HT1080 (cell line): ENCODE measurements at regions not wholly inside any gene's neighbourhood (a gene's known extent, or its start where the extent isn't known, plus 50 kb on each side); places are given as distances from the start of the nearest gene placed in this dataset.
"Not testable (repeated sequence)": the region's sequence is repeated elsewhere in the genome, so short reads cannot be mapped to it uniquely, and the experiment has no call there.

ENCODE experiments used
- DNase-seq: peaks from one replicate; pipeline ENCODE4 v3.0.0-alpha.2; 2015; ENCODE audit warnings: low read depth

DNA sequence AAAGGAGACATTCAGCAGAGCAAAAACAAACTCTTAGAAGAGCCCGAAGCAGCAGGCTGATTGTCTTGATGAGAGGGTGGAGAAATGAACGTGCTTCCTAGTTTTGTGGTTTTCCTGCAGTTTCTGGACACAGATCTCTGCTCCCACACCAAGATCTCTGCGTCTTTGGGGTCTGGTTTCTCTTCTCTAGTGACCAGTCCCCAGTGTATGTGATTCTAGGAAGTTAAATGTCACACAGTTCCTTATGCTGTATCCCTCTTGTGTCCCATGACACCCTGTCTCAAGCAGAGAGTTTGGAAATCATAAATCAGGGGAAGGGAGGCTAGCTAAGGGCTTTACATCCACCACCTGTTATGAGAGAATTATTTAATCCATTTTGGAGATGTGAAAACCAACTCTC lies 55.4 kb upstream of the KLF14 start:
- no peak for DNase-seq

DNA sequence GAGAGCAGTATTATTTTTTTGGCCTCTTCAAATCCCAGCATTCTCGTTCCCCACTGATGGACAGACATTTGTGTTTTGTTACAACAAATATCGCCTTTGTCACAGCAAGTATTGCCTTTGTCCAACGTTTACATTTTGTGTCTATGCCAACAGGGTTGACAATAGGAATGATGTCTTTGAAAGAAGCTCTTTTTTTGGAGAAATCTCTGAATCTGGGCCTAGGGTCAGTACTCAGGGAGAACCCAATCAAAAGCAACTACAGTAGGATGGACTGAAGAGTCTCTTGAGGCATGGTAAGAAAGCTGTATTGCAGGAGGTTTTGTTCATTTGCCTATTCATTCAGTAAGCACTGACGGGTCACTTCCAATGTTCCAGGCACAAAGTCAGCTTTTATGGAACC lies 57.7 kb upstream of the KLF14 start:
- DNase-seq = no peak

DNA sequence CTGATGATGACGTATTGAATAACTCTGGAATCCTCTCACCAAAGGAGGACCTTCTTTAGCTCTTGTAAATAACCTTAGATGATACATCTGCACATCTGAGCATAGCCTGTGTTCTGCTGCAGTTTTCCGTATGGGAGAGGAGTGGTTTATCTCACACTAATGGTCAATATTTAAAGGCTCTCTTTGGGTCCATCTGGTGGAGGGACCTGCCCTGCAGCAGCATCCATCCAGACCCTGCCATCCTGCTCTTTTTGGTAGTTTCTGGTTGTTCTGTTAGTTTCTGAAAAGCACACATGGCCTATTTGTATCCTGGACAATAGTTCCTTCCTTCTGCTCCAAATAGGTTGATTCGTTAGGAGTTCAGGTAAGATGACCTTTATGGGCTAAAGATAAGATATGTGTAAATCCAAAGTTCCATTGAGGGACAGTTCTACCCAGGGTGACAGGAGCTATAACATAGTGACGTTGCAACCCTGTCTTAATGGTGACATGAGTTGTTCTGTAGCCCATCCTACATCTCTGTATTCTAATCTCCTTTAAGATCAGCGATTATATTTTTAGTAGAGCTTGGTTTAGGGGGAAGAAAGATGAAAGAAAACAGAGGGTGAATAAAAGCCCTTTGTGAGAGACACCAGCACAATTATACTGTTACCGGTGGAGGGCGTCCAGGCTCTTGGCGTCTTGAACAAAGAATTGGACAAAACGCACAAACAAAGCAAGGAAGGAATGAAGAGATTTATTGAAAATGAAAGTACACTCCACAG lies 60.0 kb upstream of the KLF14 start:
- peak; percentile 61 for DNase-seq

DNA sequence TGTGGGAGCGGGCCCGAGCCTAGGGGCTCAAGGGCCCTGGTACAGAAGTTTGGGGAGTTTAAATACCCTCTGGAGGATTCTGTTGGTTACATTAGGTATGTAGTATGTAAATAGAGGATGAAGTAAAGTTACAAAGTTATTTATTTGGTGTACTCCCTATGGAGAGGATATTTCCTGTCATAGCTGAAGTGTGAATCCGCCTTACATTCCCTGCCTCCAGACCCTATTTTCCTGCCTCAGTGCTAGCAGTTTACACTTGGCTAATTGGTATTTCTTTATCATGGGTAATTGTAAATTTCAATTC lies 60.6 kb upstream of the KLF14 start:
- no peak for DNase-seq

DNA sequence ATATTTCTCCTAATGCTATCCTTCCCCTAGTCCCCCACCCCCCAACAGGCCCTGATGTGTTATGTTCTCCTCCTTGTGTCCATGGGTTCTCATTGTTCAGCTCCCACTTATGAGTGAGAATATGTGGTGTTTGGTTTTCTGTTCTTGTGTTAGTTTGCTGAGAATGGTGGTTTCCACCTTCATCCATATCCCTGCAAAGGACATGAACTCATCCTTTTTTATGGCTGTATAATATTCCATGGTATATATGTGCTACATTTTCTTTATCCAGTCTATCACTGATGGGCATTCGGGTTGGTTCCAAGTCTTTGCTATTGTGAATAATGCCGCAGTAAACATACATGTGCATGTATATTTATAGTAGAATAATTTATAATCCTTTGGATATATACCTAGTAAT lies 62.4 kb upstream of the KLF14 start:
- DNase-seq = not testable (repeated sequence)

DNA sequence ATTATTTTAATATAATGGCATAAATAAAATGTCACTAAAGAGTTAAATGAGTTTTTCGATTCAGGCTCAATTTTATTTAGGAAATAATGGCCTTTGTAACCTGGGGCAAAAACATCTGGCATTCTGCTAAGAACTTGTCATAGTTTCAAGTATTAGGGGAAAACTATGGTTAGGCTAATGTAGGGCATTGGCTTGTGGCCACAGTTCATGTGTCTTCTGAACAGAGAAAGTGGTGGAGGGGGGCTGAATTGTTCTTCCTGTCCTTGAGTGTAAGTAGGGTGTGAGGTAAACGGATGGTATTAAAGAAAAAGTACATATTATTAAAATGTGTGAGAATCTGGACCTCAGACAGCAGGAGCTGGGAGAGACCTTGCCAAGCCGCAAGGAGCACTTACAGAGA lies 69.1 kb upstream of the KLF14 start:
- no peak for DNase-seq

DNA sequence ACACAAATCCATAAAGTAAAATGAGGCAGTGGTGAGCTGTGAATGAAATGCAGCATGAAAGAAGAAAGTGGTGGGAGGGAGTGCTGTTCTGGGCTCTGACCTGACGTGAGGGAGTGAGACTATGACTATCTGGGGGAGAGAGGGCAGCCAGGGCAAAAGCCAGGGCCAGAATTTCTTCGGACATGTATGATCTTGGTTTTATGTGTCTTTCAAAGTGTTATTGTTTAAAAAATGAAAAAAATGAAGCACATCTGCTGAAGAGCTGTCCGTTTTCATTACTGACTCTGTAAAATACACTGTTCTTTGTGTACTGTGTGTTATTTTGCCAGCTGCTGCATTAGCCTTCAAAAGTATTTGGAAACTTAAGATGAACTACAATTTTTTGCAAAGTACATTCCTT lies 70.2 kb upstream of the KLF14 start:
- DNase-seq = no peak

DNA sequence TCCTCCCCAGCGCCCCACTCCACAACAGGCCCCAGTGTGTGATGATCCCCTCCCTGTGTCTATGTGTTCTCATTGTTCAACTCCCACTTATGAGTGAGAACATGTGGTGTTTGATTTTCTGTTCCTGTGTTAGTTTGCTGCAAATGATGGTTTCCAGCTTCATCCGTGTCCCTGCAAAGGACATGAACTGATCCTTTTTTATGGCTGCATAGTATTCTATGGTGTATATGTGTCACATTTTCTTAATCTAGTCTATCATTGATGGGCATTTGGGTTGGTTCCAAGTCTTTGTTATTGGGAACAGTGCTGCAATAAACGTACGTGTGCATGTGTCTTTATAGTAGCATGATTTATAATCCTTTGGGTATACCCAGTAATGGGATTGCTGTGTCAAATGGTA lies 78.8 kb upstream of the KLF14 start:
- DNase-seq = not testable (repeated sequence)

DNA sequence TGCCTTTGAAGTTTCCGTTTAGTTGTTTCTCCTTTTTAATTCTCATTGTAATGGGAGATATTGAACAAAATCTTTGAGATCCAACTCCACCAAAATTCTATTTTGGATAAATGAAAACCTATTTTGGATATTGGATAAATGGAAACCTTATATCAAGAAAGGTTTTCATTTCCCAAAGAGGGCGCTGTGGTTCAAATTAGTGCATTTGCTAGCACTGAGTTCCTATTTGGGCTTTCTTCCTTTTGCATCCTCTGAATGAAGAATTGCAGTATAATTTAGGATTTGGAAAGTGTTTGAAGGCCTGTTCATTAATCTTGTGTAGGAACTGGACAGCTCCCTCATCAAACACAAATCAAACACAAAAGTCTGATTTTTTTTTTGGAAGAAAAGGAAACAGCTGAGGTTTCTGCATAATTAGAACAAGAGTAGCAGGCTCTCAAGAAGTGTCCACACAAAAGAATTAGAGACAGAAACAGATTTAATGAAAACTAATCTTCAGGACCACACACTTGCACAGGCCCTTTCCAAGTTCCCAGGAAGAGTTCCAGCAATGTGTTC lies 80.8 kb upstream of the KLF14 start:
- DNase-seq = no peak

DNA sequence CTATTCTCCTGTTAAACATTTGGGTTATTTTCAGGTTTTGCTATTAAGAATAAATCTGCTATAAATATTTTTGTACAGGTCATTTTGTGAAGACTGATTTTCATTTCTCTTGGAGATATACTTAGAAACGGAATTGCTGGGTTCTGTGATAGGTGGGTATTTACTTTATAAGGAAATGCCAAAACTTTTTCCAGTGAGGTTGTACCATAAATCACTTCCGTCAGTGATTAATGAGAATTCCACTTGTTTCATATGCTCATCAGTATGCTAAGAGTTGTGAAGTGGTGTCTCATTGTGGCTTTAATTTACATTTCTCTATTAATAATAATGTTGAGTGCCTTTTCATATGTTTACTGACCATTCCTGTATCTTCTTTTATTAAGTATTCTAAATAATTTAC lies 84.0 kb upstream of the KLF14 start:
- DNase-seq = no peak

DNA sequence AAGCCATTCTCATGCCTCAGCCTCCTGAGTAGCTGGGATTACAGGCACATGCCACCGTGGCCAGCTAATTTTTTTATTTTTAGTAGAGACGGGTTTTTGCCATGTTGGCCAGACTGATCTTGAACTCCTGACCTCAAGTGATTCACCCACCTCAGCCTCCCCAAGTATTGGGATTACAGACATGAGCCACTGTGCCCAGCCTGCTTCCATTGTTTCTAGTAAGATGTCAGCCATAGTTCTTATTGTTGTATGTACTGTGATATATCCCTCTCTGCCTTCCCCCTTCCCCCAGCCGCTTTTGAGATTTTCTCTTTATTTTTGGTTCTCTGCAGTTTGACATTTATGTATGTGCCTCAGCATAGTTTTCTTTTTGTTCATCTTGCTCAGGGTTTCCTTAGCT lies 87.9 kb upstream of the KLF14 start:
- DNase-seq = peak; percentile 45

DNA sequence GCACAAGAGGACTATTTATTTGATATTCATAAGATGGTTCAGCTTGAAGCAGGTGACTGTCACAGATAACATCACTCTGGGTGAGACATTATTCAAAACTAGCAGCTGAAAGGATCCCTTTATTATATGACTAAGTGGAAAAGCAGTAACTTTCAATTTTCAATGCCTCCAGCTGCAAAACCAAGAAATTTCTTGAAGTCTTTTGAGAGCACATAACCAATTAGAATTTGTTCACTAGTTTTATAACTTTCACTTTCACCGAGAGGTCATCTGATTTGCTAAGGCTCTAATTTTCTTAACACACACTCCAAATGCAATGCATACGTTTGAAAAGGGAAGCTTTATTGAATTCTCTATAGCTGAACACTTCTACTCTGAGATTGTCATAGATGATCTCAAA lies 88.6 kb upstream of the KLF14 start:
- no peak for DNase-seq

DNA sequence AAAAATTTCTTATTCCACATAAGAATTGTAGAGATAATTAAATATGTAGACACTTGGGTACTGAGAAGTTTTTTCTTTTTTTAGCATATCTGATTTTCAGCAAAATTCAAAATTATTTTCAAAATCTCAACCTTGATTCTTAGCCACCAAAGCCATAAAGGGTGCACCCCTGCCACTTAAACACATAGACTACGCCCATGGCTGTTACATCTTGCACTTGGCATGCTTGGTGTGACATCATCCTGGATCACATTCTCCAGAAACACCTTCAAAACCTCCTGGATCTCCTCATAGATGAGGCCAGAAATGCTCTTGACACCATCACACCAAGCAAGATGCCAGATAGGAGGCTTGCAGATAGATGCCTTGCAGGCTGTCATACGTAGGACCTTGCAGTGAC lies 89.1 kb upstream of the KLF14 start:
- DNase-seq = no peak

DNA sequence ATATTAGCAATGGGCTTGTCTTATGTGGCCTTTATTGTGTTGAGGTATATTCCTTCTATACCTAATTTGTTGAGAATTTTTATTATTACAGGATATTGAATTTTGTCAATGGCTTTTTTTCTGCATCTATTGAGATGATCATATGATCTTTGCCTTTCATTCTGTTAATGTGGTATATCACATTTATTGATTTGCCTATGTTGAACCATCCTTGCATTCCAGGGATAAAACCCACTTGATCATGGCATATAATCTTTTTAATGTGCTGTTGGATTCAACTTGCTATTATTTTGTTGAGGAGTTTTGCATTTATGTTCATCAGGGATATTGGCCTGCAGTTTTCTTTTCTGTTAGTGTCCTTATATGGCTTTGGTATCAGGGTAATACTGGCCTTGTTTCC lies 91.8 kb upstream of the KLF14 start:
- DNase-seq = no peak

DNA sequence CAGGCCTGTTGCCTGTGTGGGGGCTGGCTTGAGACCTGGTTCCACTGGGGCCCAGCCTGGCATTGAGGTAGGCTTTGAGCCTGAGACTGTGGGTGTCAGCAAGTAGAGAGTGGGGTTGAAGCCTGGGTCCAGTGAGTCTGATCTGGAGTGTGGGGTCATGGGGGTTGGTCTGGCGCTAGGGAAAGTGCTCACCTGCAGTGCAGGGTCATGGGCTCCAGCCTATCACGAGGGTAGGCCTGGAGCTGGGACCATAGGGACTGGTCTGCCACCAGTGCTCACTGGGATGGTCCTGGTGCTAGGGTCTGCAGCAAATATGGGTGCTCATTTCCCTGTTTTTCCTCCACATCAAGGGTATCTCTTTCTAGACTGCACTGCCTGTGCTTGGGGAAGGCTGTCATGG lies 95.4 kb upstream of the KLF14 start:
- no peak for DNase-seq

DNA sequence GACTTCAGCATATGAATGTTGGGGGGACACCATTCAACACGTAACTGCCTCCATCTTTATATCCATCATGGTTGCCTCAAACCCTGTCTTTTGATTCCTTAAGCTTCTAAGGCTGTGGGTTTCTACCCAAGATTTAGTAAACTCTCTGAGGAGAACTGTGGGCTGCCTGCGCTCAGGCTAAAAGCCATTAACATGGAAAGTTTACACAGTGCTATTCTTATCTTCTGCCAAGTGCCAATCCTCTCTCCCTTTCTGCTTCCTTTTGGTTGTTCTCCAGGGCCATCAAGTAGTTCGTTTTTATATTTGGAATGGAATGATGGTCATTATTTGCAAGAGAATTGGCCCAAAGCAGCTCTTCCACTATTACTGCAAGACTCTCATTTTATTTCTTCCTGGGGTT lies 97.3 kb upstream of the KLF14 start:
- no peak for DNase-seq

DNA sequence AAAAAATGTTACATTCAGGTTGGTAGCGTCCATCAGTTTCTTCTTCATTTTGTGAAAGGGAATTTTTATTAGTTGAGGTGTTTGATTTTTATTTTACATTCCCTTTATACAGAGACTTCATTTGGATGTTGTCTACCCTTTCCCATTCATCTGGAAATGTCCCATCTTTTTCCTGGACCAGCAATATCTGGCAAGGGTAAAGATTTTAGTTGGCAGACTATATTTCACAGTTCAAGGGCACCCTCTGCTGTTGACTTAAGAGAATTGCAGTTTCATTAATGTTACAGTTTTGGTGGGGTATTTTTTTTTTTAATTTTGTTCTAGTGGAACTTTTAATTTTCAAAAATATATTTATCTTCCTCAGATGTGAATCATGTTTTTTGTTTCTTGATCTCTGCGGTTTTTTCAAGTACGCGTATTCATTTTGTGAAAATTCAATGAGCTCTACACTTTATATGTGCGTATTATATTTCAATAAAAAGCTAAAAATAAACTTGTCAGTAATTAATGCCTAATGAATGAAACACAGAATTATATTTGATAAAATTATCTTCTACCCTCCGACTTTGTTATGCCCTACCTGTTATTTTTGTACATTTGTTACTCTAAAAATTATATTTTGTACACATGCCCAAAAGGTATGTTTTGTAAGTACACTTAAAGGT lies 97.9 kb upstream of the KLF14 start:
- no peak for DNase-seq

DNA sequence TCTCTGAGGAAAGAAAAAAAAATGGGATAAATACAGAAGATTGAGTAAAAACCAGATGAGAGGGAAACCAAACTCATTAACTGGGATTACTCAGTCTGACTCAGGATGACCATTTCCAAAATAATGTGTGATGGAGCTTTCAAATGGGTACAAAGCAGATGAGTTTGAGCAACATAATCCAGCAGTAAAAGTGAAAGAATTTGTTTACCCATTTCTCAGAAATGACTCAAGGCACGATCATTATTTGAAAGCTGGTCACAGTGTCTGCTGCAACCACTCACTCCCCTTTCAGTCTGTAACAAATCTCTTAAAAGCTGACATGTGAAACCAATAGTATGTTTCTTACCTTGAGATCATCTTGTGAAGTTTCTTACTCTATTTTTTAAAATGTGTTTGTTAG lies 104.7 kb upstream of the KLF14 start:
- peak; percentile 98 for DNase-seq

DNA sequence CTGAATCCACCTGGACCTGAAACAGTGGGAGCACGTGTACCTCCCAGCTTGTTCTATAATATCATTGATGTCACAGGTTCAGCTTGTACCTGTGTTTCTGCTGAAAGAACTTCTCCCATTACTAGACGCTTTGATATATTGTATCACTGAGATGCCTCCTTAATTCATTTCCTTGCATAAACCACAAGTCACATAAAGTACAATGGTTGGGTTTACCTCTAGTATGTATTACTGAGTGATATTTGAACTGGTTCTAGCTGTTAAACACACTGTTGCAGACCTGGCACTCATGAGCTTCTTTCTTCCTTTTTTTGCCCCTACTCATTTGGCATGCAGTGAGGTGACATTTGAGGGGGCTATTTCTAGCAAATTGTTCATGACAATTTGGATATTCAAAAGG lies 106.6 kb upstream of the KLF14 start:
- DNase-seq = no peak

DNA sequence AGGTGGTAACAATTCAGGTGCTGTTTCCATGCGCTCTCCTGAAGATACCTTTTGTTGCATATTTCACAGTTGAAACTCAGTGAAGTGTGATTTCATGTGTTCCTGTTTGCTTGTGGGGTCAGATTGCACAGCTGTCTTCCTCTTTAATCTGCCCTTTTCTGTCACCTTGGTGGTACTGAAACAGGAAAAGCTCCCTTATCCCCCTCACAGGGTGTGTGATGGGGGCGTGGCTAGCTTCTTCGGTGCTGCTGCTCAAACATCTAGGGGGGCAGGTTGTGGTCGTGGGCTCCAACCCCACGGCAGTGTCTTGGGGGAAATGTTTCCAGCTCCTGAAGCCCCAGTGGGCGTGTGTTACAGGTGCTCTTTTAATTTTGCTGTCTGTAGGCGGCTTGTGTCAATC lies 107.4 kb upstream of the KLF14 start:
- DNase-seq = no peak

DNA sequence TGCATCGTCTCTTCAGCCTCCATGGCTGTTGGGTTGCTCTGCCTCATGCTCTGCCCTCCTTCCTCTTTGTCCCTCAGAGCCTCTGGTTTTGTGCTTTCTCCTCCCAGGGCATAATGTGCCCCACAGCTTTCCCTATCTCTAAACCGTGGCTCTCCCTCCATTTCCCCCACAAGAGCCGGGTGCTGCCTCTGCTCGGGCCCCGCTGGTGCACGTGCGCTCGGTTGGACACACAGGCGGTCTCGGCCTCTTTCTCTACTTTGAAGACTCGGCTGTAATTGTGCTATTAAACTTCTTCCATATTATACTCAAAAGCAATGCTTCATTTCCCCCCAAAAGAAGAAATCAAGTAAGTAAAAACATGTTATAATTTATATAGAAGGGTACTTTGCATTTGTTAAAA lies 109.7 kb upstream of the KLF14 start:
- DNase-seq = no peak

DNA sequence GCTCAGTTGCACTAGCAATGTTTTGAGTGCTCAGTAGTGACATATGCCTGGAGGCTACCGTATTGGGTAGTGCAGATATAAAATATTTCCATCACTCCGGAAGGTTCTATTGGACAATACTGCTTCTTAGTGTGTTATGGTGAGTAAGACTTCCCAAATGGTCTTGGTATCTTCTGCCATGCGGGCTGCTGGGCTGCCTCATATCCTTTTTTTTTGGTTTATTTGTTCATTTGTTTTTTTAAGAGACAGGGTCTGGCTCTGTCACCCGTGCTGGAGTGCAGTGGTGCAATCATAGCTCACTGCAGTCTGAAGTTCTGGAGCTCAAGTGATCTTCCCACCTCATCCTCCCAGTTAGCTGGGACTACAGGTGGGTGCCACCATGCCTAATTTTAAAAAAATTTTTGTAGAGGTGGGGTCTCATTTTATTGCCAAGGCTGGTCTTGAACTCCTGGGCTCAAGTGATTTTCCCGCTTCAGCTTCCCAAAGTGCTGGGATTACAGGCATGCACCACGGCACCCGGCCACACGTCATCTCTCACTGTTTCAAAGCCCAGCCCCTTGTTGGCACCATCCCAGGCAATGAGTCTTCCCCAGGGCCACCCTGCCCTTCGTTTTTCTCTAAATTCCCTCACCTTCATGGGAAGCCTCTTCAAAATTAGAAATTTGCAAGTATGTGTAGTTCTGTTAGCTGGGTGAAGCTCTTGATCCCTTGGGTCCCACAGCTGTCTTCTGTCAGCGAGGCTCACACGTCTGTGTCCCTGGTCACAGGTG lies 111.0 kb upstream of the KLF14 start:
- DNase-seq = peak; percentile 86
